GOT3 (cell line): ENCODE measurements at regions not wholly inside any gene's neighbourhood (a gene's known extent, or its start where the extent isn't known, plus 50 kb on each side); places are given as distances from the start of the nearest gene placed in this dataset.
"Not testable (repeated sequence)": the region's sequence is repeated elsewhere in the genome, so short reads cannot be mapped to it uniquely, and the experiment has no call there.

Experiments used
- DNase-seq: peaks from one replicate; lab custom pipeline; 2025; ENCODE audit warnings: mixed read lengths; lab: John Stamatoyannopoulos, UW

GRCh38 chr1:14259191-14259757 is 339.2 kb upstream of the KAZN start:
- DNase-seq = no peak

GRCh38 chr1:14260480-14260879 is 338.0 kb upstream of the KAZN start:
- no peak for DNase-seq

GRCh38 chr1:14261395-14261794 is 337.1 kb upstream of the KAZN start:
- no peak for DNase-seq

- DNase-seq = no peak
These were observed 335.8 kb upstream of the KAZN start for GRCh38 chr1:14262637-14263036.

- no peak for DNase-seq
These were observed 335.3 kb upstream of the KAZN start for GRCh38 chr1:14263225-14263624.

GRCh38 chr1:14263671-14264070 is 334.8 kb upstream of the KAZN start:
- no peak for DNase-seq

- DNase-seq = no peak
These were observed 333.0 kb upstream of the KAZN start for GRCh38 chr1:14265495-14265894.

GRCh38 chr1:14267991-14268390 is 330.5 kb upstream of the KAZN start:
- no peak for DNase-seq

- DNase-seq = no peak
These were observed 327.7 kb upstream of the KAZN start for GRCh38 chr1:14270821-14271220.

- no peak for DNase-seq
These were observed 324.7 kb upstream of the KAZN start for GRCh38 chr1:14273811-14274210.

GRCh38 chr1:14279891-14280290 is 318.6 kb upstream of the KAZN start:
- not testable (repeated sequence) for DNase-seq

- no peak for DNase-seq
These were observed 317.6 kb upstream of the KAZN start for GRCh38 chr1:14280909-14281308.

GRCh38 chr1:14281412-14281811 is 317.1 kb upstream of the KAZN start:
- no peak for DNase-seq

- no peak for DNase-seq
These were observed 315.8 kb upstream of the KAZN start for GRCh38 chr1:14282707-14283106.

GRCh38 chr1:14285238-14285637 is 313.2 kb upstream of the KAZN start:
- no peak for DNase-seq

- not testable (repeated sequence) for DNase-seq
These were observed 307.3 kb upstream of the KAZN start for GRCh38 chr1:14291182-14291581.

- DNase-seq = no peak
These were observed 306.0 kb upstream of the KAZN start for GRCh38 chr1:14292520-14292919.

- DNase-seq = no peak
These were observed 304.5 kb upstream of the KAZN start for GRCh38 chr1:14294006-14294405.

GRCh38 chr1:14294860-14295536 is 303.5 kb upstream of the KAZN start:
- no peak for DNase-seq

- DNase-seq = no peak
These were observed 301.7 kb upstream of the KAZN start for GRCh38 chr1:14296795-14297194.

- DNase-seq = no peak
These were observed 301.1 kb upstream of the KAZN start for GRCh38 chr1:14297356-14297755.

GRCh38 chr1:14298806-14299205 is 299.7 kb upstream of the KAZN start:
- DNase-seq = no peak

- DNase-seq = no peak
These were observed 297.3 kb upstream of the KAZN start for GRCh38 chr1:14300991-14301703.

- DNase-seq = no peak
These were observed 296.8 kb upstream of the KAZN start for GRCh38 chr1:14301704-14302024.
